ENCODE measurements at regions not wholly inside any gene's neighbourhood (a gene's known extent, or its start where the extent isn't known, plus 50 kb on each side); places are given as distances from the start of the nearest gene placed in this dataset.

DNA sequence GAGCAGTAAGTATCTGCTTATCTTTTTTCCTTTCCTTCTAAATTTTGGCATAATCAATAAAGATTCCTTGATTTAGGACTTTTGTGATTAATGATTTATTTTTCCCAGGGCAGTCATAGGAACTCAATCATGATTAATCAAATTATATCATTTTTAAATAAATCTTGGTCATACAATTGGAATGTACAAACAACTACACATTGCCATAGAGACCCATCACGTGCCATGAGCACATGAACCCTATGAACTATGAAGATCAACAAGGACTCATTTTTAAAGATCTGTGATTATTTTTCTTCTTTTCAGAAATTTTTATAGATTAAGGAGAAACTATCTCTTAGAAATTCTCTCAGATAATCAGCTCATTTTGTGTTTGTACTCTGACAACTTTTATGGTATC, 622.4 kb downstream of the BCKDHB start:
- no peak for DNase-seq (ENCODE audit: low read depth)

DNA sequence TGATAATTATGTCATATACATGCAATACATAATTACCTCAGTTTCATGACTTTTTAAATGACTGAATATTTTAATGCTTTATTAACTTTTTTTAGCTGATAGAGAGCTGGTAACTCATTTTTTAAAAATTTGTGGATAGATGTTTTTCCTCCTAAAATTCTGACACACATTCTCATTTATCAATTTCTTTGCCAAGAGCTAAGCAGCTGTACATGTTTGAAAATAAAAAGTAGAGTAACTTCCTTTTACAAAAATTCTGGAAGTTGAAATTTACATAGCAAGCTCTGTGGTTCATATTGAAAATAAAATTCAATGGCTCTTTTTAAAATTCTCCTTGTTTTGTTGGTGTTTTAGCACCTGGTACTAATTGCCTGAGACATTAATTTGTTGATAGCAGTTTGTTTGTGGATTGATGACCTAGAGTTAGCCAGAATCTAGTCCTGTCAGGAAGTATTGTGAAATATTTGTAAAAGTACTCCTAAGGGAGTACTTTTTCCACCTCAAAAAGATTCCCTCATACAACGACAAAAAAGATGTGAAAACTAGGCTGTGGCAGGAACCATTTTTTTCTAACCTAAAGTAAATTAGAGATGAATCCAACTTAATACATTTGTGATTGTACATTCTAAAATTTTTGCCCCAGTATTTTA, 621.8 kb downstream of the BCKDHB start:
- DNase-seq (ENCODE audit: low read depth) = no peak

DNA sequence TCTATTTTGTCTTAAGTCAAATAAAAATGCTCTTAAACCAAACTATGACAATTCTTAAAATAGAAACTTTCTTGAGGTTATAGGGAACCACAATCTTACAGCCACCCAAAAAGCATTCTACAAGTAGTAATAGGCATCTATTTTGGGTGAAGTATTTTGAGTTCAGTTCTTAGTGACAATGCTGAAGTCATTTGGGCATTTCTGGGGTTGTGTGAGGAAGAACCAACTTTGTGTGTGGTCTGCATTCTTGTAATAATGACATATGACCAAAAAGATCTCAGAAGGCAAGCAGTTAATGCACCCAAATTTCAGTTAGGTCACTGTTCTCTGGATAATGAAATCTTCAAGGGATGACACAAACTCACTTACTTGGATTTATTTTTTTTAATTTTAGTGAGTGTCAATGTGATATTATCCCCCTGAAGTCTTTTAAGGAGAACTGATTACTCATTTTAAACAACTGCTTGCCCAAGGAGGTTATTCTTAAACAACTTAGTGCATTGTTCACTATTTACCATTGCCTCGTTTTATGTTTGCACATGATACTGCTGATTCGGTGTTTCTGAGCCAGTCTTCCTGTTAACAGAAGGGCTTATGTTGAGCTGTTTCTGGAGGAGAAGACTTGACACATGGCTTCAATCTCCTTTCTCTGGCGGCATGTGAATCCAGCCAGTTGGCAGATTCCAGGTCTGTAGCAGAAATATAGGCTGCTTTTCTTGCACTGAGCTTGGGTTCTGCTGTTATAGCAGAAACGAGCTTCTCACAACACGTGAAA, 618.9 kb downstream of the BCKDHB start:
- no peak for DNase-seq (ENCODE audit: low read depth)

DNA sequence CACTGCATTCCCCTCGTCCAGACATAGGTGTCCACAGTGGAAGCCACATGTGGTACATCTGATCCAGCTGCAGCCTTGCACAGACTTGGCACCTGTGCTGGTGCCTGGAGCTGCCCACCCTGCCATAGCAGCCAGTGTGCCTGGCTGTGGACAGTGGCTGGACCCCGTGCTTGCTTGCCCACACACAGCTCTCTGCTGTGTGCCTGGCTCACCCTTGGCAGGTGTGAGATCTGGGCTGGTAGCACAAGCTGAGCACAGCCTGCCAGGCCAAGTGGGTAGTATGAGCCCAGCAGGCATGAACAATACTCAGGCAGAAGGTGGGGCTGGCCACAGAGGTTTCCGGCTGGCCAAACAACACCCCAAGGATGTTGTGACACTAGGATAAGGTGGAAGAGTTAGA, 614.4 kb downstream of the BCKDHB start:
- DNase-seq (ENCODE audit: low read depth) = no peak

DNA sequence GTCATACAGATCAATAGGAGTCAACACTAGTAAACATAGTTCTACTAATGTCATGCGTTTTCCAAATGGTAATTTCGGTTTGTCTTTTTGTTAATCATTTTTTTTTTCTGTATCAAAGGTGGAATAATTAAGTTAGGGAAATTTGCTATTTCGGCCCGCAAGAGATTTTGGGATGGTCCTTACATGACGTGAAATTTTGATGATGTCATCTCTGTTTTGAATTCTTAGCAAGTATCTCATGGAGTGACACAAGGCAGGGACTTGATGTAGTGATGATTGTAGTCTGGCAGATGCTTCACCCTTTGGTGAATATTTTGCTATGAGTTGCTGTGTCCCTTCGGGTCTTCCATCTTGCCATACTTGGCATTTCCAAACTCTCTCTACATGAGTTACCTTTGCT, 608.0 kb downstream of the BCKDHB start:
- no peak for DNase-seq (ENCODE audit: low read depth)

DNA sequence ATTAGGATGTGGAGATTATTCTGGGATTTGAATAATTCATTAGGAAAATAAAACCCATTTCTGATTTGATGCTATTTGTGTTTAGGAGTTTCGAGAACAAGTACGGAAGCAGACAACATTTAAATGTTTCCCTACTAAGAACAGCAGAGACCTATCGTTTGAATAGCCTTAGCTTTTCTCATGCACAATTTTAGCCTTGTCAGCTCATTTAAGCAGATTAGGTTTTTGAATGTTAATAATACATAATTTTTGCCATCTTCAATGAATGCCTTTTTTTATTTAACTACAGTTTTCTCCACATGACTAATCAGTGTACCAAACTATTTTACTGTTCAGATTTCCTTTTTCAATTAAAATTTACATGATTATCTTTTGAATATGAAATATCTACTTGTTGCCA, 592.0 kb downstream of the BCKDHB start:
- no peak for DNase-seq (ENCODE audit: low read depth)

DNA sequence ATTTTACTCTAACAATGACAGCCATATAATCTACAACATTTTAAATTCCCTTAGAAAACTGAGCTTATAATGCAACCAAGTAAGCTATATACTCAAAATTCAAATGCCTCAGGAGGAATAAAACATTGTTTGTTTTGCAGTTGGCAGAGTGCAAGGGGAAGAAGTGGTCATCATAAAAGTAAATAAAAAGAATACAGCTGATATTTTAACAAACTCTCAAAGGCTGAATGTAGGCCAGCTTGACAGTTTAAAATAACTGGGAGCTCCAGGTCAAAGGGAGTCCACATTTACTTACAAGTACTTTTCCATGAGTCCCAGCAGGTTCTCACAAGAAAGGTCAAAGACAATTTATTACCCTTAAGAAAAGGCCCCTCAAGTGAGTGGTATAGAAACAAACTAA, 589.8 kb downstream of the BCKDHB start:
- no peak for DNase-seq (ENCODE audit: low read depth)

DNA sequence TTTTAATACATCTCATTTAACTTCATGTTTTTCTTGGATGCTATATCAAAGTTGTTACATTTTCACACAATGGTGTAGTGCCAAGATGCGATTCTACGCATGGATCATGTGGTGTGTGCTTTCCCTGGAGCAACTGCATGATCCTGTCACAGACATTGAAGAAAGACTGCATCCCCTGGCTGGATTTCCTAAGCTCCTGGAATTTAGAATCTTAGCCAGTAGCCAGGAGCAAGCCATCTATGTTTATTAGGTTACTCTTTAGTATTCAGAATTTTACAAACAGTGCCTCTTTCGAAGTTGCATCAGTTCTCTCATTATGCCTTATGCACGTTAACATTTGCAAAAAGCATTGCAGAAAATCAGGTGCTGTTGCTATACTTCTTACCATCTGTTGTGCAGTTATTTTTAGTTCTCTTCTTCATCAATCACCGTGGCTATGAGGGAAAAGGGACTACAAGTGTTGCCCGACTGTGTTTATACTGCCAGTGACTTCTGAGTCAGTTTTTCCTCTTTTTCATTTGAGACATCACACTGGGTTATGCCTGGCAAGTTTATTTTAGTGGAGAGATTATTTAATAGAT, 584.2 kb downstream of the BCKDHB start:
- DNase-seq (ENCODE audit: low read depth) = no peak

DNA sequence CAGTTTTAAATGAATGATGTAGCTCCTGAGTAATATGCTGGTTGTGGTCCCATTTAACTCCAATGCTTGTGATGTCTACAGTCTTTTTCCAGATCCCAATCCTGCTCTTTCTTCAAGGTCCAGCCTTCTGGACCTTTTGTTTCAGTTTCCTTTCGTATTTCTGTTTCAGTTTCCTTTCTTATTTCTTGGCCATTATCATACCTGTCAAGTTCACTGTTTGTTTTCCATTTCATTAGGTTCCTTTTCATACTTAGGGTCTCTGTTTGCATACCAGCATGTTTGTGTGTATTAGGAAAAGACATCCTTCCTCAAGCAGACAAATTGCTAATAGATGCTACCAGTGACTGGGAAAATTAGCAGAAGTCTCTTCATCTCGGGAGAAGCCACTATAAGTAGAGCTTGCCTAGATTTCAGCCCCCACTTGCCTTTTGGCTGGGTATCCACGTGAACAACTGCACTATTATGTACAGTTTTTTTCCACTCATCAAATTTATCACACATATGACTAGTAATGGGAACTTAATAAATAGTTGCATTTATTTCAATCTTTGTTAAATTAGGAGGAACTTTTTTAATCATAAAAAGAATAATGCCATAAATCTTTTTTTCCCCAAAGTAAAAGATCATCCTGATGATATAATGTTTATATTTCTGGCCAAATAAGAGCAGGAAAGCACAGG, 583.4 kb downstream of the BCKDHB start:
- DNase-seq (ENCODE audit: low read depth) = no peak

DNA sequence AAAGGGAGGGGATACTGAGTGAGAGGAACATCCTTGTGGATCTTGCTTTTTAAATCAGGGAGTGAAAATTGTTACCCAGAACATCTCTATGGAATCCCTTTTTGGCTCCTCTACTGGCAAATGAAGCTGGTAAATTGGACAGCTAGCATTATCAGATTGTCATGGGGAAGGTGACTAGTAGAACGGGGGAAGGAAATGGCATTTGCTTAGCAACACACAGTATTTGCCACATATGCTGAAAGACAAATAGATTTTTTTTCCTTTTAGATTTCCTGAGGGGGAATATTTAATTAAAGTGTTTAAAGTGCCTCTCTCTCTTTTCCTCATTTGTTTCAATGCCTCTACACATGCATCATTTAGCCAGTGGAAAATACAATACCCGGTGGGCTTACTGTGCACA, 573.5 kb downstream of the BCKDHB start:
- DNase-seq (ENCODE audit: low read depth) = no peak

DNA sequence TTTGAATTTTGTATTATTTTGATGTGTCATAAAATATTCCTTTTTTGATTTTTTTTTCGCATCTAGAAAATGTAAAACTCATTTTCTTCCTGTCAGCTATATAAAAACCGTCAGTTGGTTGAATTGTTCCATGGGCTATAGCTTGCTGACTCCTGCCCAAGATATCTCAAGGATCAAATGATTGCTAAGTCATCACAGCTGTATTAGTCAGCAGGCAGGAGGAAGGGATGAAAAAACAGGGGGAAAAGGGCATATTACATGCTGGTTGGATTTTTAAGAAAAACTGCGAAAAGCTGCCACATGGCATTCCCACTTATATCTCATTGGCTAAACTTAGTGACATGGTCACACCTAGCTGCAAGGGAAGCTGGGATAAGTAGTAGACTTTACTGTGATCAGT, 569.9 kb downstream of the BCKDHB start:
- DNase-seq (ENCODE audit: low read depth) = no peak

DNA sequence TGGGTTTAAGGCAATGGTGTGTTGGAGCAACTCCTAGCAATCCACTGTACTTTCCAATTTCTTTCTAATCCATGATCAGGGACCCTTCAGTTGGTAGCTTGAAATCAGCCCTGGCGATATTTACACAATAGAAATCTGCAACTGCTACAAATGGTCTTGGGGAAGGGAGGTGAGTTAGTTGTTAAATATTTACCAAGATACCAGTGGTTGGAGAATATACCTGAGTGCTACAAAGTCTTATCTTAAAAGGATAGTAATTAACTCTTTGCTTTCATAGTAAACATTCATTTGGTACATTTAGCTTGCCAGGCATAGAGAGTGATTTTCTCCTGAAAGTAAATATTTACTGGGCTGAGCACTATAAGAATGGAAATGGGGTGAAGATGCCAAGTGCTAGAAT, 568.2 kb downstream of the BCKDHB start:
- DNase-seq (ENCODE audit: low read depth) = no peak

DNA sequence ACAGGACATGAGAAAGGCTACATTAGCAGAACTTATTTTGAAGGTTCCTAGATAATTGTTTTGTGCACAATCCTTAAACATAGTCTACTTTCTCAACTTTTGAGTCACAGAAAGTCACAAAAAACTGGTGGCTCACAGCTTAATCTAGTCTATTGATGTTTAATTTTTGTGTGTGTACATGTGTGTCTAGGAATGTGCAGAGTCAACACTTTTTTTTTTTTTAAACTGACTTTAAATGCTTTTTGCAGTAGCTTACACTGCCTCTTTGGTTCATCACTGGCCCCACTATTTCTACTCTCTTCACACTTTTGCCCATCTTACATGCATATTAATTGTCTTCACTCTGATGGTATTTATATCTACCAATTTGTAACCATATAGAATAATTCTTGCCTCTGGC, 566.9 kb downstream of the BCKDHB start:
- DNase-seq (ENCODE audit: low read depth) = no peak

DNA sequence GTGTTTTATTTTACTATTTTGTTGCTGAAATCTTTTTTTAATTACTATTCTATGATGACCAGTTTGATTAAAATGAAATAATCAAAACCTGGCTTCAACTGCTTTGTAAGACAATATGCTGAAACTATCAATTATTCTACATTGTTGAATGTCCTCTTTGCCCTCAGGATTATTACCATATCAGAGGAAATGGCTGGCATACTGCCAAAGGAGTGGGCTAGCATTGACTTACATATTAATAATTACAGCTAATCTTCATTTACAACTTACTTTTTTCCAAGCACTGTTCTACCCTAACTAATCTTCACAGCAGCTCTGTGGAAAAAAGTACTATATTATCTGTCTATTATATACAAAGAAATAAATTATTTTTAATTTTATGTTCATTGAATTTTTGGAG, 560.5 kb downstream of the BCKDHB start:
- DNase-seq (ENCODE audit: low read depth) = no peak

DNA sequence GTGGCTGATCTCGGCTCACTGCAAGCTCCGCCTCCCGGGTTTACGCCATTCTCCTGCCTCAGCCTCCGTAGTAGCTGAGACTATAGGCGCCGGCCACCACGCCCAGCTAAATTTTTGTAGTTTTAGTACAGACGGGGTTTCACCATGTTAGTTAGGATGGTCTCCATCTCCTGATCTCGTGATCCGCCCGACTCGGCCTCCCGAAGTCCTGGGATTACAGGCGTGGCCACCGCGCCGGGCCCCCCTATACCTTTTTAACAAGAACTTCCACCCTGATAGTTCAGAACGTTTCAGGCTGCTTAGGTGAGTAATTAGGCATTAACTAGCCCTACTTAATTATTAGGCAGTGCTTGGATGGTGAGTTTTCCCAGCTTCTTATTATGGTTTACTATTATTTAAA, 552.5 kb downstream of the BCKDHB start:
- no peak for DNase-seq (ENCODE audit: low read depth)

DNA sequence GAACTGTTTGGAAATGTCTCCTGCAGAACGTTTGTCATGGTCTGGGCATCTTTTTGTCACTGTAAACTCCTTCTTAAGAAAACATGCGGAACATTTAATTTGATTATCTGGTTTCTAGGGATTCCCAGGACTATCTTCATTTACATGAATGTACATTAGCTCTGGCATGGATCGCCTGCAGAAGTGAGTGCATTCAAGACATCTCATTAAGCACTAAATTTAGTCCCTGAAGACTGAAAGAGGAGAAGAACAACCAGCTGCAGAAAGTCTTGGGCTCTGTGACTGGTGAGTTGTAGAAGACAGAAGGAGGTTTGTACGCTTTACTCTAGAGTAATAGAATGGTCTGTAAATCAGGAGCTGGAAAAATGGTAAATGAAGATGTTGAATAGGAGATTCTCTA, 540.7 kb downstream of the BCKDHB start:
- DNase-seq (ENCODE audit: low read depth) = no peak

DNA sequence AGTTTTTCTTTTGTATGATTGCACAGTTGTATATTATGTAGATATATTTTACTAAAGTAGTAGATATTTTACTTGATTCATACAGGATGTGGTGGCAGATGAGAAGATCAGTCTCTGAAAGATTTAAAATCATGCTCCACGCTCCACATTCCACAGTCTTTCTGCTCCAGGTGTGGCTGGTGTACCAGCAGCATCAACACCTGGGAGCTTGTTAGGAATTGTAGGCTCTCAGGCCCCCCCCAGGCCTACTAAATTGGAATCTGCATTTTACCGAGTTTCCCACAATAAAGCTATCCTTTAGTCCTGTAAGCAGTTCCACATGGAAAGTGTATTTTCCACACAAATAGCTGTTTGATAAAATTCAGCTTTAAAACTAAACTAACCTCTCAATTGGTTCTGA, 537.4 kb downstream of the BCKDHB start:
- no peak for DNase-seq (ENCODE audit: low read depth)

DNA sequence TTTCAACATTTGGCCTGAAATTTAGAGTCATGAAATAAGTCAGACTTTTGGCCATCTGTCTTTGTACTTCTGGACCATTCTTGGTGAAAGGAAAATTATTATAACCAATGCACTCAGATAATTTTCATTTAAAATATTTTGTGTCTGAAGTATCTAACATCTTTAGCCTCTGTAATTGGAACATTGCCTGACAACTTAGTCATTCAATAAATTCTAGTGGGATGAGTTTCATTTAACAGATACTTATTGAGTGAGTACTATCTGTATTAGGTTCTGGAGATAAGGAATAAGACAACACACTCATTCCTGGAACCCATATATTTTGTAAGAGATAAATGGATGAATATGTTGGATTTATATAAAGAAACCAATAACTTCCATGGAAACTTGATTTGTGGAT, 536.0 kb downstream of the BCKDHB start:
- no peak for DNase-seq (ENCODE audit: low read depth)

DNA sequence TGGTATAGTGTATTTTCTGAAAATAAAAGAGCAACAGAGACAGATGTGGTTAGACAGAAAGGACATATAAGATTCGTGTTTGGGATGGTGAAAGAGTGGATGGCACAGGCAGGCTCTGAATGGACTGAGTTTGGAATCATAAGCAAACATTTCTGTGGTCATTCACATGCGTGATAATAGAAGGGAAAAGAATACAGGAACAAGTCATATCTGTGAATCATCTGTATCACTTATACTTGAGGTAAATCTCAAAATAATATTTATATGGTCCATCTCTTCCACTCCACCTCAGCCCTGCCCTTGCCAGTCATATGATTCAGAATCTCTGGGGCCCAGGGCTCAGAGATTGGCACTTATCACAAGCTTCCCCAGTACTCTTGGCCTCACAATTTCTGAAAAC, 535.1 kb downstream of the BCKDHB start:
- DNase-seq (ENCODE audit: low read depth) = no peak

DNA sequence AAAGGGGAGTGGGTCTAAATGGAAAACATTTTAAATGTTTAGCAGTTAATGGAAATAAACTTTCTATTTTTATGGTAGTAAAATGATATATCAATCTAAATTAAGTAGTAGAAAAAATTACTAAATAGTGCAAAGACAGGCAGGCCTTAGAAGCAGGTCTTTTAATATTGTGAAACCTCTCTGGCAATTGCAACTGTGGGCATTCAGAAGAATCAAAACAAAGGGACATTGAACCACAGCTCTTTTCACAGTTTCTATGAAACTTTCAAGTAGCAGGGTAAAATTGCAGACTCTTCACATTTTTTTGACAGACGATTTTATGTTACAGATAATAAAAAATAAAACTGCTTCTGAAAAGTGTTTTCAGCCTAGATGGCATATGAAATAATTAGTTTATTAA, 533.7 kb downstream of the BCKDHB start:
- DNase-seq (ENCODE audit: low read depth) = no peak

DNA sequence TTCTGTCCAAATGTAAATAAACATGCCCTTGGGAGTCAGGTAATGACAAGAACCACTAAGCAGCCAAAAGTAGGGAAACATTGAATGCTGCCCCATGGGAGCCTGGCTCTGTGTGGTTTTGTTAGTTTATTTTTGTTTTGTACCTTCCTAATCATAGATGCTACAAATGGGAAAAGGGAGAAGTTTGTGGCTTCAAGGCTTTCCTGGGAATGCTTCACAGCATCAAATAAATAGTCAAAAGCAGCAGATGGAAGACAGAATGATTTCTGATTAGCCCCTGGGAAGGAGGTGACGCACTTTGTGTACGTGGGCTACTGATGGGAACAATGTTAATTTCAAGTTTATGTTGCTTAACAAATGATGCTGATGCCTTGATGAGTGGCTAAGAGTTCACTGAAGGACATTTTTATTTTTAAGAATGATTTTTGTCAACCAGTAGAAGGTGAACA, 532.7 kb downstream of the BCKDHB start:
- no peak for DNase-seq (ENCODE audit: low read depth)

DNA sequence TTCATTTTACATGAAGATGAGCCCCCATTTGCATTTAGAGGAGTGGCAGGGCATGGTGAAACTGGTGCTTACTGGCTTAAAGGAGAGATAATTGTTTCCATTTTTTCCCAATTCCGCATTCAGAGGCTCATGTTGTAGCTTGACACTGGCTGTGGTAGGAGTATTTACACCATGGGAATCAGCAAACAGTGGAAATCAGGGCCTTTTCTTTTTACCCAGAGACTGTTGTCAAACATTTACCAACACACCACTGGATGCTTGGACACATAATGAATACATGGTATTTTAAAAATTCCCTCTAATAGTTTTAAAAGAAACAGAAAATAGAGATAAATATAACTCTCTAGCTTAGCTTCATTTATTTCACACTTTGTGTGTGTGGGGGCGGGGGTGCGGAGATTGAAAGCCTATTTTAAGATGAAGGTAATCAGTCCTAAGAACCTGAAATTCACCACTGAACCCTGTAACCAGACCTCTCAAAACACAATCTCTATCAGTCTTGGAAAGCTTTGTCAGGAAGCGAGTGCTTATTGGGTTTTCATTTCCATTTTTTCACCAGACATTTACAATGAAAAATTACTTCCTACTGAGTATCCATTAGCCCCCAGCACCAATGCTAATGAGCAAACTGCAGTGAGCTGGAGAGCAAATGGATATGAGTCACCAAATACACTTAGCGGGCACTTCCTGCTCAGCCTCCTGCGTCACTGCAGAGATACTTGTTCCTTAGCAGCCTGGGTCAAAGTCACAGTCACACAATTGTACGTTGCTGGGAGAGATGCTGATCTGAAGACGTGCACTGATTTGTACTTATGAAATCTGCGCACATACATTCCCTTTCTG, 532.0 kb downstream of the BCKDHB start:
- peak; percentile 0 for DNase-seq (ENCODE audit: low read depth)

Measured in stimulated activated CD8-positive, alpha-beta memory T cell treated with anti-CD3 and anti-CD28 coated beads, Interleukin-12 subunit alpha, Interleukin-12 subunit beta, amount 100 ng/mL, for 4 hours (primary cell).